Left lung (tissue), 4 donors: ENCODE measurements at regions not wholly inside any gene's neighbourhood (a gene's known extent, or its start where the extent isn't known, plus 50 kb on each side); places are given as distances from the start of the nearest gene placed in this dataset.
A peak's percentile ranks its signal among the peaks of the same experiment; 100 is the strongest.

Experiments
- ATAC-seq: fragments of 200-7000 bp; cut with Tn5 transposase; one replicate; pipeline ENCODE4 v1.9.1; 2020; ENCODE audit warnings: moderate library complexity
- DNase-seq, 4 donors: peaks; one replicate each; pipeline ENCODE4 v3.0.0-alpha.2; 2013 to 2020
- H3K27ac ChIP-seq, 2 donors: fragments of 200-600 bp; sonication (generic) in 1 of 2; one replicate each; pipeline versions ENCODE4 v1.5.0 to v1.8.0; 2020 to 2021
- H3K27me3 ChIP-seq, 2 donors: fragments of 200-600 bp; sonication (generic) in 1 of 2; one replicate each; pipeline versions ENCODE4 v1.5.0 to v1.8.0; 2020 to 2021
- H3K36me3 ChIP-seq, 2 donors: fragments of 200-600 bp; sonication (generic) in 1 of 2; one replicate each; pipeline versions ENCODE4 v1.5.0 to v1.8.0; 2020 to 2021
- H3K4me1 ChIP-seq, 2 donors: fragments of 200-600 bp; one replicate each; pipeline ENCODE4 v1.8.0; 2021
- H3K4me3 ChIP-seq, 2 donors: fragments of 200-600 bp; sonication (generic) in 1 of 2; one replicate each; pipeline versions ENCODE4 v1.5.0 to v1.8.0; 2020 to 2021; ENCODE audit warnings: mild to moderate bottlenecking in 1 of 2
- H3K9me3 ChIP-seq, 2 donors: fragments of 200-600 bp; sonication (generic) in 1 of 2; one replicate each; pipeline versions ENCODE4 v1.5.0 to v1.8.0; 2020 to 2021
- CTCF ChIP-seq, 2 donors: fragments of 200-600 bp; sonication (generic) in 1 of 2; IDR thresholded peaks; one replicate each; pipeline versions ENCODE4 v1.5.0 to v1.8.0; 2021; ENCODE audit warnings: antibody characterized with exemption in 2 of 2
- intact Hi-C, 2 donors: fragments of 100-400 bp; cut with DNase I; formaldehyde crosslinking; loops; one replicate each; pipeline versions ENCODE4 v1.11.2 to v1.14.2; 2022
- donor health status: DM: no; HTN: yes; CAD: no.
- donor health status: DM: no; HTN: no; CAD: no.

- DNase-seq = no peak
- no peaks in the 10 kb centered on the region for H3K9me3 ChIP-seq
- no peaks in the 10 kb centered on the region for H3K27me3 ChIP-seq
- H3K27ac ChIP-seq = no peak overlapping the region
- no peak overlapping the region for H3K4me3 ChIP-seq
- ATAC-seq = no peak
- H3K4me1 ChIP-seq = no peaks in the 10 kb centered on the region
- no peak for TF ChIP-seq CTCF (IDR thresholded peaks at IDR 0.05)
- H3K36me3 ChIP-seq = no peaks in the 10 kb centered on the region
- intact Hi-C loops = no loop called here
Measured at GRCh38 chr12:114955414-114956014, 271.5 kb upstream of the TBX3 start.

- DNase-seq = peak in 1 of 4 donors; percentile 31
- Histone ChIP-seq H3K27me3 (no peaks in the 10 kb centered on the region), H3K9me3 (no peaks in the 10 kb centered on the region), H3K36me3 (no peaks in the 10 kb centered on the region), H3K4me1 (no peaks in the 10 kb centered on the region), H3K4me3 (no peak overlapping the region), H3K27ac (no peak overlapping the region)
- no peak for ATAC-seq
- no peak for TF ChIP-seq CTCF (IDR thresholded peaks at IDR 0.05)
- intact Hi-C loops = no loop called here
Measured at GRCh38 chr12:114954511-114955055, 270.6 kb upstream of the TBX3 start.

- DNase-seq (peak in 2 of 4 donors; percentile 57 to 78), ATAC-seq (peak; percentile 17)
- intact Hi-C loops = no loop called here
- Histone ChIP-seq H3K9me3 (no peaks in the 10 kb centered on the region), H3K27me3 (no peaks in the 10 kb centered on the region), H3K27ac (peak overlapping the region in 1 of 2 donors; percentile 42), H3K4me3 (no peak overlapping the region), H3K4me1 (no peaks in the 10 kb centered on the region), H3K36me3 (no peaks in the 10 kb centered on the region)
- no peak for TF ChIP-seq CTCF (IDR thresholded peaks at IDR 0.05)
Measured at GRCh38 chr12:114952573-114953271, 268.7 kb upstream of the TBX3 start.

GRCh38 chr12:114949058-114949820 is 265.3 kb upstream of the TBX3 start:
- intact Hi-C loops = no loop called here
- H3K4me3 ChIP-seq = no peak overlapping the region

More at GRCh38 chr12:114949058-114949820, 265.3 kb upstream of the TBX3 start:
- no peak for ATAC-seq
- H3K27me3 ChIP-seq = no peaks in the 10 kb centered on the region
- DNase-seq = no peak
- TF ChIP-seq CTCF (IDR thresholded peaks at IDR 0.05) = no peak
- no peak overlapping the region for H3K27ac ChIP-seq
- no peaks in the 10 kb centered on the region for H3K4me1 ChIP-seq
- no peaks in the 10 kb centered on the region for H3K36me3 ChIP-seq
- no peaks in the 10 kb centered on the region for H3K9me3 ChIP-seq
